ENCODE measurements at regions not wholly inside any gene's neighbourhood (a gene's known extent, or its start where the extent isn't known, plus 50 kb on each side); places are given as distances from the start of the nearest gene placed in this dataset.
"Not testable (repeated sequence)": the region's sequence is repeated elsewhere in the genome, so short reads cannot be mapped to it uniquely, and the experiment has no call there.

GRCh38 chr18:51525453-51526225 is 328.2 kb upstream of the MEX3C start:
- no peak for DNase-seq

GRCh38 chr18:51527826-51528225 is 330.3 kb upstream of the MEX3C start:
- no peak for DNase-seq

DNA sequence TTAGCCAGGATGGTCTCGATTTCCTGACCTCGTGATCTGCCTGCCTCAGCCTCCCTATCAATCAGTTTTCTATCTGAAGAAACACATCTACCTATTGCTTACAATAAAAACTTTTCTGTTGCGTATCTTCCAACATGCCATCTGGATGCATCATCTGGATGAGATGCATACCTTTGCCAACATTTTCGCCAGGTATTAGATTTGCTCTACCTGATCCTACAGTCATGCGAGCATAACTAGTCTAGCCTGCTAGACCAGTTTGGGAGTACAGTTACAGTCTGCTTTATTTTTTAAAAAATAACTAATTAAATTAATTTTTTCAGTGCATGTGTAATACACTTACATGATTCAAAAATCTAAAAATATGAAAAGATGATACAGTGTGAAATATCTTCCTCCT is 334.0 kb upstream of the MEX3C start:
- no peak for DNase-seq

DNA sequence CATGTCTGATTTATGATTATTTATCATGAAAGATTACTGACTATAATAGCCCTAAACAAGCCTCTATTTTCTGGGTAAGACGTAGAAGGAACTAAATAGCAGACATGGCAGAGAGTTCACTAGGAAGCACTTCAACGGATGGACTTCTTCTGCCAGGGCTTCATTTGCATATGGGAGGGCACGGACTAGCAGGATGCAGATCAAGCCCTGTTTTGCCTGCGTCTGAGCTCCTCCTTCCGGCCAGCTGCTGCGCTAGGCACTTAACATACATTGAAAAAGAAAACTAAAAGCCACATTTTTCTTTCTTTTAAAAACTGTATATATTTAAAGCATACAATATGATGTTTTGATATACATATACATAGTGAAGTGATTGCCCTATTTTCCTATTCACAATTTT is 340.0 kb upstream of the MEX3C start:
- DNase-seq, result no peak

GRCh38 chr18:51540562-51540961 is 343.1 kb upstream of the MEX3C start:
- DNase-seq, result no peak

DNA sequence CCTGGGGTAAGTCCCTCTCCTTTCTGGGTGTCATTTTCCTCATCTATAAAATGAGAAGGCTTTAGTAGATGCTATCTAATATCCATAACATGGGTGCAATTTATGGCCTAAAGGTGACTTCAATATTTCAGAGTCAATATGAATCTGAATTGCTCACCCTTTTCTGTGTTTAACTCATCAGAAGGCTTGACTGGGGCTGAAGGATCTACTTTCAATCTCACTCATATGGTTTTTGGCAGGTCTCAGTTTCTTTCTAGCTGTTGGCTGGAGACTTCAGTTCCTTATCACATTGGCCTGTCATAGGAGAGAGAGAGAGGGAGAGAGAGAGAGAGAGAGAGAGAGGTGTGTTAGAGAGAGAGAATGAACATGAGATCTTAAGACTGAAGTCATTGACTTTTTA is 343.7 kb upstream of the MEX3C start:
- DNase-seq, result no peak

DNA sequence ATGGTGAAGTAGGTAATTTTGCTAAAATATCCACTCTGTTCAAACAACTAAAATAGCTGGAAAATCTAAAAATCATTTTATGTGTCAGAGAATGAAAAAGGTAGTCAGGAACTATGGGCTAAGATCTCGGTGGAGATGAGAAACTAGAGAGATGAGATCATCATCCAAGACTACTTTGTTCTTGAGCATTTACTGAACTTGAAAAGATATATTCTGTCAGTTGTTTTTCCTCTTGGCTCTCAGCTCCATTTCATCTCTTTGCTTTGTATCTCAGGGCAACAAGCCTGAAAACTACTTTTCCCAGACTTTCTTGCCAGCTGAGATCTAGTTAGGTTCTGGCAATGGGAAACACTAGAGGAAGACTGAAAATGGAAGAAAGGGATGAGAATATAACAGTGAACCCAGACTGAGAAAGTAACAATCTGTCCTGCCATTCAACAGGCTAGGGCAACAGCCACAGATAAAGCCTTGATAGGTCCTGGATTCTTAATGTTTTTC is 346.2 kb upstream of the MEX3C start:
- no peak for DNase-seq

GRCh38 chr18:51545446-51545845 is 348.0 kb upstream of the MEX3C start:
- DNase-seq, result no peak

GRCh38 chr18:51559198-51559901 is 361.9 kb upstream of the MEX3C start:
- DNase-seq, result no peak

- no peak for DNase-seq
Observed at GRCh38 chr18:51559902-51560287, 362.4 kb upstream of the MEX3C start.

GRCh38 chr18:51561821-51562220 is 364.3 kb upstream of the MEX3C start:
- DNase-seq, result no peak

GRCh38 chr18:51562866-51563265 is 365.4 kb upstream of the MEX3C start:
- DNase-seq, result no peak

DNA sequence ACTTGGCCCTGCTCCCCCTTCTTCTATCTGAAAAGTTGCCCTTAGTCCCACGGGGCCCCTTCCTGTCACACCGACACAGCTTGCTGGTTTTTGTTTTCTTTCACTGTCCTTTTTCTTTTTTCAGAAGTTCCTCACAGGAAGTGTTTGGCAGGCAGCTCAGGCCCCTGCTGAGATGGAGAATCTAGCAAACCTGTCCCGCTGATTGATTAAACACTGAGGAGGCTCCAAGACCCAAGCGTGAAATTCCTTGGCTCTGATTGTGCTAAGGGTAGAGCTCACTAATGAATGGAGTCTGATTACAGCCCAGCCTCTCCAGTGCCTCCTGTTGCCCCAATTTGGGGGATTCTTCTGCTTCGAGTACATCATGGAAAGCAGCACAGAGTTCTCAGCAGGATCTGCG is 365.9 kb upstream of the MEX3C start:
- DNase-seq, result no peak

GRCh38 chr18:51568151-51568550 is 370.7 kb upstream of the MEX3C start:
- no peak for DNase-seq

DNA sequence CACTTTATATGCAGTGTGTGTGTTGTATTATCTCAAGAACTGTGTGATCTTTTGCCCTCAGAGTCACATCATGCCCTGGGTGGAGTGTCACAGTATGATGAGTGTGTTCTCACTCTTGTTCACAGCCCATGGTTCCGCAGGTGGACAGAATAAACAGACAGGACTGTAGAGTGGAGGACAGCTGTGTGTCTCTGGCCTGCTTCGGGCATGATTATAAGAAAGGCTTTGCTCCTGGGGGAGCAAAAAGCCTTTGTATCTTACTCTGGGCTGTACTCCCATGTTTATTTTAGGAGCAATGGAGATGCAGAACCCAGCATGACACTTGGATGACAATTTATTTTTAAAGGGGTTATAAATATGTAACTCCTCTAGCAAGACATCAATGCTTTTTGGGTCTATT is 371.7 kb upstream of the MEX3C start:
- DNase-seq, result no peak

- DNase-seq, result no peak
Observed at GRCh38 chr18:51569561-51569960, 372.1 kb upstream of the MEX3C start.

GRCh38 chr18:51570071-51570470 is 372.6 kb upstream of the MEX3C start:
- DNase-seq, result not testable (repeated sequence)

DNA sequence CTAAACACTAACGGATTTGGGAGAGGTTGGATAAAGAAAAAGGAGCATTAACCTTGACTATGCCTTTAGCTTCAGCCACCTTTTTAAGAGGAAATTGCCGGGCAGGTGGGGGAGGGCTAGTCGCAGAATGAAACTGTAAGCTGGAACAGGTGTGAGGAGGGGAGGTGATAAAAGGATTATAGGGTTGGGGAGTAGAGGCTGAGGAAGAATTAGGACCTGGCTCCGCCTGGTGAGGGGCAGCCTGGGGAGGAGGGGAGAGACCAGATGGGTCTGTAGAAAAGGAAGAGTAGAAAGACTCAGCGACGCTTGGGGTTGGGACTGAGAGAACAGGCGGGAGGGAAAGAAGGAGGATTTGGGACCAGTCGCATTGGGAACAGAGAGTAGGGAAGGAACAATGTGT is 376.4 kb upstream of the MEX3C start:
- not testable (repeated sequence) for DNase-seq

- no peak for DNase-seq
Observed at GRCh38 chr18:51575171-51575570, 377.7 kb upstream of the MEX3C start.

DNA sequence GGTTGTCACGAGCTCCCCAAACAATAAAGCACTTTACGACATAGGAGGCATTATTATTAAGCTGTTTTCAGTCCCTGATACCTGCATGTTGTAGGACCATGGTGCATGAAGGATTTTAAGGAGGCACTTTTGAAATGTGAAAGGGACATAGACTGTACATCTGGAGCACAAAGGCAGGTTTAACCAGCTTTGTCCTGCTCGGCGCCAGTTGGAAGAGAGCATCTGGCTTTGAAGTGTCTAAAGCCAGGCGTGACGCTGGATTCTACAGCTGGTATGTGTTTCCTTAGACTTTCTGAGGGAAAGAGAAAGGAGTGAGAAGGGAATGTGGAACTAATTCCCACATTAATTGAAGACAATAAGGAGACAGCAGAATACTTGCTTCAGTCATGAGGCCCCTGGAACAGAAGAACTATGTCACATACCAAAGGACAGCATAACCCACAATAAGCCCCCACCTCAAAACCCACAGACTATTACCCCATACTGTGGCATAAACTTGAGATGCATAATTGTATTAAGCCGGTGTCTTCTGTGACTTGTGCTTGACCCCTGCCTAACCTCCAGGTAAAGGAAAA is 381.0 kb upstream of the MEX3C start:
- DNase-seq, result no peak

DNA sequence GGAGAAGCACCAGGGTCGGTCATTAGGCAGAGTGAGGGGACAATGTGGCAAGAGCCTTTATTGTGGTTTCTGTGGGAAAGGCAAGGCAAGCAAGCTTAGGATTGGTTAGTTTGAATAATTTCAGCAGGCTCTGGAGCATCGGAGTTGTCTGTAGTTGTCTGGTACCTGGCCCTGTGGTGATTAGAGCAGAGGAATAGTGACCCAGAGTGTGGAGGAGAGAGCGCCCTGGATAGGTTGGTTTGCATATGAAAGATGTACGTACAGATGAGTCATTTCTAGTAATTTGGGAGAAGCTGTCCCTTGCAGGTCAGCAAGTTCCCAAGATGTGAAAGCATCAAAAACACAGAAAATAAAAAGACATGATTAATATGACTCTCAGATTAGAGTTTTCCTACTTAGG is 383.1 kb upstream of the MEX3C start:
- no peak for DNase-seq

DNA sequence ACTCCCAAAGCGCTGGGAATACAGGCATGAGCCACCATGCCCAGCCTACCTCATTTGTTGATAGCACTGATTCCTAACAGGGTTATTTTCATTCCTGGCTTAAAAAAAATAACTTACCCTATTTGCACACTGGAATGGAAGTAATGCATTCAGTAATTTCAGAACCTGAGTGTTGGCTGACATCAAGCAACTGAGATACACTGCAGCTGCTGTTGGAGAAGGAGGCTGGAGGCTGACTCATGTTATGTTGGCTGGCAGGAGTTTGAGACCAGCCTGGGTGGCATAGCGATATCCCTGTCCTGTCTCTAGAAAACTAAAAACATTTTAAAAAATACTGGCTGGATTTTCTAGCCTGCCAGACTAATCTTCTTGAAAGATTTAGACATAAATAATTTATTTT is 385.1 kb upstream of the MEX3C start:
- no peak for DNase-seq

- DNase-seq, result no peak
Observed at GRCh38 chr18:51588616-51589015, 391.1 kb upstream of the MEX3C start.

DNA sequence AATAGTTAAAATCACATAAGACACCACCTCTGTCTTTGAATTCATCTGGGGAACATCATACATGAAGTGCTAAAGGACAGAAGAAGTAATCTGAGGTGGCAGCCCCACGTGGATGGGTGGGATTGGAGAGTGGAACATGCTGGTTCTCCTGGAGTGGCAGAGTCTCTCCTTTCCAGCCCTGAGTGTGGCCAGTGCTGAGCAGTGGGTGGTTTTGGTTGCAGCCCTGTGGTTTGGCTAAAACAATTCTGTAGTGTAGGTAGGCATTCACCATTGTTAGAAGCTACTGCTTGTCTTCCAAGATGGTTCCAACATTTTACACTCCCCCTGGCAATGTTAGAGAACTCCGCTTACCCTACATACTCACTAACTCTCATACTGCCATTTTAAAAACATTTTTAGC is 396.4 kb upstream of the MEX3C start:
- DNase-seq, result no peak
